Right hindlimb (tissue), 1 donor: ENCODE measurements at regions not wholly inside any gene's neighbourhood (a gene's known extent, or its start where the extent isn't known, plus 50 kb on each side); places are given as distances from the start of the nearest gene placed in this dataset.

Experiments
- DNase-seq: peaks from one replicate; pipeline ENCODE4 v3.0.0-alpha.2; 2018

DNA sequence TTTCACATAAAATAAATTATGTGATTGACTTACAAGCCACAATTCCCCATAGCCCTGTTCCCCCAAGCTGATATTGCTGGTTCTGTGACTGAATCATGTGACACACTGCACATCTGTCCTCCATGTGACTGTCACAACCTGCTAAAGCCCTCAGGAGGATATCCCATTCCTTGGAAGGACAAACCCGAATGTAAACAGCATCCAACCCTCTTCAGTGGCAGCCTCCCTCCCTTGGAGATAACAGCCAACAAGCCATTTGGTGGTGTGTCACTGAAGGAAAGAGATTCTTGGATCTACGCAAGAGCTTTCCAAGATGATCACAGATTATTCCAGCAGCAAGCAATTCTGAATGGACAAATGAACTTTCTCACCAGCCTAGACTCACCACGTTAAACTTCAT lies 153.9 kb upstream of the TIAM1 start:
- no peak for DNase-seq

- DNase-seq = no peak
Measured at GRCh38 chr21:31493350-31493880, 149.4 kb upstream of the TIAM1 start.

DNA sequence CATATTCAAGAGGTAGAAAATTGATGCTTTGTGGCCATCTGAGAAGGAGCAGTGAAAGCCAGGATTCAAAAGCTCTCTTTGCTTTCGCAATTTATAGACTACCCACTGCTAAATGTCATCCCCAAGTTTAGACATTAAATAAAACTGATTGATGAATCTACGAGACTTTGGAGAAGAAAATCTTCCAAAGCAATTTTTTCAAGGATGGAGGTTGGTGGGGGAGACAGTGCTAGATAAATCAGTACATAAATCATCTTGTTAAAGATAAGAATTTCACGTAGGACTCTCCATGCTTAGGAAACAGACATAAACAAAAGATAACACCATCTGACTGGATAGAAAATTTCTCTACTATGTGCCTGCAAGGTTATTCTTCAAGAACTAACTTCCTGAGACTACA lies 147.6 kb upstream of the TIAM1 start:
- no peak for DNase-seq

DNA sequence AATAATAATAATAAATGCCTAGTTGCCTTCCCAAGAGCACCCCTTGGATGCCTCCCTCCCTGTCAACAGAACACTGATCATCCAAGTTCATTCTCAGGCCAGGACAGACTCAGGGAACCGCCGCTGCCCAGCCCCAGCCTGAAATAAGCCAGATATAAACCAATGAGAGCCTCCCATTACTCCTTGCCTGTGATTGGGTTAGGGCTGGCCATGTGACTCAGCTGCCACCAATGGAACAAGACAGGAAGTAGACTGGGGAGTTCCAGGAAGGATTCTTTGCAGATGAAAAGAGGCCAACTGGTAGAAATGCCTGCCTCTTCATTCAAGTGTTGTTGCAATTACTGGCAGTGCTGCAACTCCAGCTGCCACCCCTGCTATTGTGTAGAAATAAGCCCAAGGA lies 146.4 kb upstream of the TIAM1 start:
- DNase-seq = no peak

DNA sequence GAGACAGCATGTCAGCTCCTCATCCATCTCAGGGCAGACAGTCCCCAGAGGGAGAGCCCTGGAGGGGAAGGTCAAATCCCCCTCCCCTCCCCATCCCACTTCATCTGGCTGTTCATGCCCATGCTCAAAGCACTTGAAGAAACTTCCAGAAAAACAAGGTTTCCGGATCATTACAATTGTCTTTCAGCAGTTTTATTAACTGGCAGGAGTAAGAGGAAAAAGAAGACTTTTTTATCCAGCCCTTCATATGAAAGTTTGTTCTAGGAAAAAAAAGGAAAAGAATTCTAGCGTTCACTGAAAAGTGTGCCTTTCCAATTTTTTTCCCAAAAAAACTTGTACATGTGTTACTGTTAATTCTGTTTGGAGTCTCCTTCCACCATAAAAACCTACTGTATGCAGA lies 145.7 kb upstream of the TIAM1 start:
- no peak for DNase-seq

DNA sequence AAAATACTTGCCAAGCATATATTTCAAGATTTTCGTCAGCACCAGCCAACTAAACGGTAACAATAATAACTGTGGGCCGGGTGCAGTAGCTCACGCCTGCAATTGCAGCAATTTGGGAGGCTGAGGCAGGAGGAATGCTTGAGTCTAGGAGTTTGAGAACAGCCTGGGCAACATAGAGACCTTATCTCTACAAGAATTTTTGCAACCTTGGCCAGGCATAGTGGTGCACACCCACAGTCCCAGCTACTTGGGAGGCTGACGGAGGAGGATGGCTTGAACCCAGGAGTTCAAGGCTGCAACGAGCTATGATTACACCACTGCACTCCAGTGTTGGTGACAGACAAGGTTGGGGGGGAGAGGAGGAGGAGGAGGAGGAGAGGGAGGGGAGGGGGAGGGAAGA lies 145.0 kb upstream of the TIAM1 start:
- DNase-seq = no peak

DNA sequence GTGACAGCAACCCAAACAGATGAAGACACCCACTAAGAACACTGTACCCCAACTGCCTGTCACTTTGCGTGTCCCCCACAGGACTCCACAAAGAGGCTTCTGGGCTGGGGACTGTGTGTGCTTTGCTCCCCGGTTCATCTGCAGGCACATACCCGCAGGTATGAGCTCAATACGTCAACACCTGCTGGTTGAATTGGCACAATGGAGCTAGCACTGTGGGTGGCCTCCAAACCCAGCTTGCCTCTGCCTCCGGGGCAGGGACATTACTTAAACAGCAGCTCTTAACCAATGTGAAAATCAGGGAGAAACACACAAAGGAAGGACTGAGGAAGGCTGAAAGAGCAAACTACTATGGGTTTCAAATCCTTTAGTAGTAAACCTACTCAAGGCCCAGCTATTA lies 140.2 kb upstream of the TIAM1 start:
- DNase-seq = no peak

GRCh38 chr21:31483146-31483545 lies 139.1 kb upstream of the TIAM1 start:
- no peak for DNase-seq

DNA sequence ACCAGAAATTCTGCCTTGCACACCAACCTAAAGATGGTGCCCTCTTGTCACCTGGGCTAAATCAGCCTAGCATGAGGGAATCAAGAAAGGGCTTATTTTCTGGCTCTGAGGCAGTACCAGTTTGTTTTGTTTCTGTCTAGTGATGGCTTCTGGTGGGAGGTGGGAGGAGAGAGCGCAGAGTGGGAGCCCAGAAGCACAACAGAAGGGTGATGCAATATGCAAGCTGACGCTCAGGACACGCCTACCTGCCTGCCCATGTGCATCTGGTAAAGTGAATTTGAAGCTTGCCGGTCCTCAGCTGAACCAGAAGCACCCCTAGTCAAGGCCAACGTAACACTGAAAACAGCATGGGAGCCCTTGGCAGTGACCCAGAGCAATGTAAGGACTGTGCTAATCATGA lies 138.4 kb upstream of the TIAM1 start:
- no peak for DNase-seq

GRCh38 chr21:31480228-31480627 lies 136.2 kb upstream of the TIAM1 start:
- no peak for DNase-seq

DNA sequence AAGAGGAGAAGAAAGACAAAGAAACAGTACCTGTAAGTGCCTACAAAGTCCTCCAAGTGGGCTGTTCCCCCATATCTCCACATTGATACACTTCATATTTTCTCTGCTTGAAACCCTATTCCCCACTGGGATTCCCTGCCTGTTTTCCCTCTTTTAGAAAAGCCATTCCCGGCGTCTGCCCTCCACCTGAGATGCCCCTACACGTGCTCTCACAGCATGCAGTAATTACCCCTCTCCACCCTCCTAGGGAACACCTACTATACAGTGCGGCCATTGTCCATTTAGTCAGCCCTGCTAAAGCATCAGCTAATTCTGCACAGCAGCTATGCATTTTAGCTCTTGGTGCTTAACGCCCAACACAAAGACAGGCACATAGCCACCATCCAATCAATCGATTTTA lies 135.7 kb upstream of the TIAM1 start:
- no peak for DNase-seq

DNA sequence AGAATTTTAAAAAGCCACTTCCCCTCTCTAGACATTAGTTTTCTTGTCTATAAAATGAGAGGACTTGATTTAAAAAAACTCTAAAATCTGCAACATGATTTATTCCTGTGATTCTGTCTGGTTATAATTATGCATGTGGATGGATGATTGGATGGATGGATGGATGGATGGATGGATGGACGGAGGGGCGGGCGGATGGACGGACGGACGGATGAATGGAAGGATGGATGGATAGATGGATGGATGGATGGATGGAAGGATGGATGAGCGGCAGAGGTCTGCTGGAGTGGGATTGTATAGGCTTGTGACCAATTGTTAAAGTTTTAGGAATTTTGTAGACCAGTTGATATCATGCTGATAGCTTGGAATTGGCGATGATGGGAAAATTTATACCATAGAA lies 135.2 kb upstream of the TIAM1 start:
- no peak for DNase-seq

GRCh38 chr21:31476263-31477022 lies 132.4 kb upstream of the TIAM1 start:
- DNase-seq = peak; percentile 27

GRCh38 chr21:31475223-31475622 lies 131.2 kb upstream of the TIAM1 start:
- DNase-seq = no peak

DNA sequence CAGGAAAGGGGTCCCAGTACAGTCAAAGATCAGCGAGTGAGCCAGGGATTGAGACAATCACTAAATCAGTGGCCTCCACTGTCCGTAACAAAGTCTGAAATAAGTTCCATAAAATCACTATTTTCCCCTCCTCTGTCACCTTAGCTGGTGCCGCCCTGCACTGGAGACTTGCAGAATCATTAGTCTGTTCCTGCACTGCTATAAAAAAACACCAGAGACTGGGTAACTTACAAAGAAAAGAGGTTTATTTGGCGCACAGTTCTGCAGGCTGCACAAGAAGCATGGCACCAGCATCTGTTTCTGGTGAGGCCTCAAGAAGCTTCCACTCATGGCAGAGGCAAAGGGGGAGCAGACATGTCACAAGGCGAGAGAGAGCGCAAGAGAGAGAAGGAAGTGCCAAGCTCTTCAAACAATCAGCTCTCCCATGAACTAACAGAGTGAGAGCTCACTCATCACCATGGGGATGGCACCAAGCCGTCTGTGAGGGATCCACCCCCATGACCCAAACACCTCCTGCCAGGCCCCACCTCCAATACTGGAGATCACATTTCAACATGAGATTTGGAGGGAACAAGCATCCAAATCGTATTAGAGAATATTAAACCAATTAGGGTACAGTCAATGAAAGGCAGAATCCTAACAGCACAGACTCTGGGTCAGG lies 129.8 kb upstream of the TIAM1 start:
- DNase-seq = no peak

DNA sequence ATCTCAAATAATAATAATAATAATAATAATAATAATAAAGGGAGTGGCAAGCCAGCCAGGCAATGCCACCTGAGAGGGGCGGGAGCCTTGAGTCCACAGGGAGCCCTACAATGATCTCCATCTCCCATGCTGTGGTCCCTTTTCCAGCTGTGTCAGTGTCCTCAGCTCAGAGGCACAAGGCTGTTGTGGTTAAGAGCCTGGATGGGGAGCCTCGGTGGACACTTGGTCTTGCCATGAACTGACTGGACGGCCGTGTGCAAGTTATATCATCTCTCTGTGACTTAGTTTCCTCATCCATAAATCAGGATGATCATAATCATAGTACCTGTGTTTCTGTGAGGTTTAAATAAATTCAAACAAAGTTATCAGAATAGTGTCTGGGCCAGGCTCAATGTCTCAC lies 127.8 kb upstream of the TIAM1 start:
- no peak for DNase-seq

DNA sequence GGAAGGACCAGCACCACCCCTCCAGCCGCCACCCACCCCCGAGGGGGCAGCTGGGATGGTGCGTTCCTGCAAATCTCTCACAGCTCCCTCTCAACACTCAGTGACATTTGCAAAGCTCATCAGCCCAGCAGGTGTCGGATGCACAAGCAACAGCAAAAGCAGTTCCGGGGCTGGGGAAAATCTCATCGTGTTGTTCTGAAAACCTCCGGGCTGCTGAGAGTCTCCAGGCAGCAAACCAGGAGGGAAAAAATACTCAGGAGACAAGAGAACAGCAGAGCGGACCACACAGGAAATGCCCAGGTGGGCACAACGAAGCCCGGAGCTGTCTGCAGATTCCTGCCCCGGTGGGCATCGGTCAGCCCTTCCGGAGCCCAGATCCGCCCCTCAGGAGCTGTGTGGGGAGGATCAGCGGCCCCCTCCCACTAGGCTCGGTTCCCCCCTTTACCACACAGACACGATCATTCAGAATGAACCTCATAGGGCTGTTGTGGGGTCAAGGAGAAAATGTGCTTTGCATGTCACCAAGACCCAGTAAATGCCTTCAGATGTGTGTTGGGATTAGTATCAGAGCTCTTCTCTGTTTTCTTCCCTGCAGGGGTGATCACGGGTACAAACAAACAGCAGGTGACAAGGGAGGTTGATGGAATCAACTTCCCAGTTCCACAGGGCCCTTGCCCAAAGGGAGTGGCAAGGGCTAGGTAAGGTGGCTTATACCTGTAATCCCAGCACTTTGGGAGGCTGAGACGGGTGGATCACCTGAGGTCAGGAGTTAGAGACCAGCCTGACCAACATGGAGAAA lies 127.0 kb upstream of the TIAM1 start:
- no peak for DNase-seq

- DNase-seq = no peak
Measured at GRCh38 chr21:31460980-31461379, 116.9 kb upstream of the TIAM1 start.

- DNase-seq = no peak
Measured at GRCh38 chr21:31459457-31459856, 115.4 kb upstream of the TIAM1 start.

DNA sequence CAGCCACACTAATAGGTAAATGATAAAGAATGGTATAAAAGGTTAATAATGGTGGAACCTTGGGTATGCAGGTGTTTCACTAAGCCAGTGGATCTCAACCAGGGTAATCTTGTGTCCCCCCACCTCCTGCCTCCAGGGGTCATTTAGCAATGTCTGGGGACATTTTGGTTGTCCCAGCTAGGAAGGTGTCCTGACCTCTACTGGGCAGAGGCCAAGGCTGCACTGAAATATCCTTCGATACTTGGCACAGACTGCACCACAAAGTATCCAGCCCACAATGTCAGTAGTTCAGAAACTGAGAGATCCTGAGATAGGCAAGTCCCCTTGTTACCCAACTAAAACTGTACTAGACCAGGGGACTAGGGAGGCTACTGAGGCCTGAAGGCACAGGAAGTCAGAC lies 113.6 kb upstream of the TIAM1 start:
- DNase-seq = no peak

- no peak for DNase-seq
Measured at GRCh38 chr21:31456201-31456600, 112.1 kb upstream of the TIAM1 start.

- DNase-seq = no peak
Measured at GRCh38 chr21:31455506-31455905, 111.4 kb upstream of the TIAM1 start.

GRCh38 chr21:31450980-31451379 lies 106.9 kb upstream of the TIAM1 start:
- DNase-seq = no peak
